Panc1 (cell line): ENCODE measurements at regions not wholly inside any gene's neighbourhood (a gene's known extent, or its start where the extent isn't known, plus 50 kb on each side); places are given as distances from the start of the nearest gene placed in this dataset.

ENCODE experiments used
- ATAC-seq: fragments of 200-7000 bp; cut with Tn5 transposase; 2 replicates; pipeline ENCODE4 v1.9.1; 2020; ENCODE audit warnings: mild to moderate bottlenecking, moderate library complexity
- BruUV-seq: library from RNA; stranded (reverse); fragments of 400-500 nt; replicated peaks from 2 replicates; lab custom pipeline; 2021; lab: Mats Ljungman, UMichigan
- CTCF ChIA-PET: fragments of 300-600 bp; sonication (Branson Sonifier 250); formaldehyde crosslinking; loops from one replicate; lab custom pipeline; 2022; ENCODE audit warnings: antibody characterized with exemption; lab: Charles Lee
- POLR2A ChIA-PET: fragments of 300-600 bp; sonication (Branson Sonifier 250); formaldehyde crosslinking; loops from one replicate; lab custom pipeline; 2022; ENCODE audit warnings: antibody characterized with exemption; lab: Charles Lee
- DNase-seq: peaks from one replicate; pipeline ENCODE4 v3.0.0-alpha.2; 2010; ENCODE audit warnings: low read depth, low spot score
- H3K27ac ChIP-seq: 2 replicates; pipeline ENCODE4 v1.5.1; 2011; ENCODE audit warnings: mild to moderate bottlenecking, low read length, inconsistent platforms
- H3K27me3 ChIP-seq: fragments of 200-500 bp; sonication (Bioruptor generic); 2 replicates; pipeline ENCODE4 v1.6.0; 2014; ENCODE audit warnings: low read length, inconsistent platforms; ENCODE audit not compliant: control insufficient read depth, insufficient read depth
- H3K36me3 ChIP-seq: fragments of 200-500 bp; sonication (Bioruptor generic); 2 replicates; pipeline ENCODE4 v1.5.1; 2014; ENCODE audit warnings: inconsistent platforms, mild to moderate bottlenecking, low read length, moderate library complexity; ENCODE audit not compliant: control insufficient read depth, insufficient read depth
- H3K4me1 ChIP-seq: 2 replicates; pipeline ENCODE4 v1.5.1; 2011; ENCODE audit warnings: inconsistent platforms, mild to moderate bottlenecking, low read length, moderate library complexity; ENCODE audit not compliant: control insufficient read depth, insufficient read depth
- H3K4me3 ChIP-seq, 2 experiments: 2 replicates each; pipeline ENCODE4 v1.5.1; 2011 to 2012; ENCODE audit warnings: low read depth in 2 of 2, low read length in 2 of 2, mild to moderate bottlenecking in 2 of 2, inconsistent platforms in 1 of 2, moderate library complexity in 1 of 2
- H3K9me3 ChIP-seq: fragments of 200-500 bp; sonication (Bioruptor generic); 2 replicates; pipeline ENCODE4 v1.5.1; 2014; ENCODE audit warnings: low read depth, mild to moderate bottlenecking, inconsistent platforms, low read length, moderate library complexity; ENCODE audit not compliant: control insufficient read depth, insufficient read depth
- POLR2AphosphoS5 ChIP-seq: IDR thresholded peaks from 2 replicates; pipeline ENCODE4 v1.6.1; 2012; ENCODE audit warnings: mild to moderate bottlenecking, low read depth, low read length, moderate library complexity
- SIN3A ChIP-seq: IDR thresholded peaks from 2 replicates; pipeline ENCODE4 v1.6.1; 2012; ENCODE audit warnings: low read depth, mild to moderate bottlenecking, low read length, moderate library complexity, borderline replicate concordance; ENCODE audit not compliant: insufficient read depth
- TCF7L2 ChIP-seq: IDR thresholded peaks from 2 replicates; pipeline ENCODE4 v1.6.1; 2011; ENCODE audit warnings: mild to moderate bottlenecking, low read depth, low read length, inconsistent platforms
- in situ Hi-C: cut with HindIII; loops from 2 replicates; pipeline ENCODE4 v1.10.0; 2016; ENCODE audit warnings: low sequenced_read_pairs, low pct_unique_long_range_greater_than_20kb
- intact Hi-C: fragments of 100-400 bp; cut with micrococcal nuclease; formaldehyde crosslinking; loops from one replicate; pipeline ENCODE4 v1.10.0; 2022; ENCODE audit not compliant: unreplicated experiment
- TF ChIP-seq, protein P1 (sequence below): fragments of 450-650 bp; IDR thresholded peaks from 2 replicates; pipeline ENCODE4 v1.5.1; 2017; ENCODE audit warnings: mild to moderate bottlenecking
- TF ChIP-seq, protein P2 (sequence below), 2 experiments: IDR thresholded peaks; 2 replicates each; pipeline ENCODE4 v1.6.1; 2011 to 2012; ENCODE audit warnings: low read depth in 2 of 2, control low read depth in 1 of 2, low read length in 1 of 2, mild to moderate bottlenecking in 1 of 2, moderate library complexity in 1 of 2; ENCODE audit not compliant: insufficient read depth in 1 of 2

DNA sequence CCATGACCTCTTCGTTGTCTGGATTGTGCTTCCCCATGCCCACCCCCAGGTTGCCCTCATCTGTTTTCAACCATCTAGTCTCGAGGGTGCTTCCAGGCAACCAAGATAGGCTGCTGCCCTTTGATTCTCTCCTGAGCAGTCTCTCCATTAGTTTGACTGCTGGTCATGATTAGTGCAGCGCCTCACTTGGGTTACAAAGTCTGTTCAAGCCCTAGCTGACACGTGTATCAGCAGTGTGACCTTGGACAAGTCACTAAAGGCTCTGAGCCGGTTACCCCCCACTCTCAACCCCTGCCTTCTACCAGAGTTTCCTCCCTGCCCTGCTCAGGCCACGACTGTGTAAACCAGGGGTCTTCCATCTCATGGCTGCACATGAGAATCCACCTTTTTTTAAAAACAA, 185.3 kb upstream of the PWP1 start:
- Histone ChIP-seq H3K4me3 (no peak overlapping the region), H3K4me1 (no peaks in the 10 kb centered on the region), H3K9me3 (no peaks in the 10 kb centered on the region), H3K27ac (no peak overlapping the region), H3K36me3 (no peaks in the 10 kb centered on the region), H3K27me3 (no peaks in the 10 kb centered on the region)
- intact Hi-C loops = no loop called here
- DNase-seq (no peak), ATAC-seq (no peak)
- BruUV-seq = no TSS peak
- ChIA-PET POLR2A (no interaction called here), CTCF (no interaction called here)
- in situ Hi-C loops = no loop called here
- no peak for TF ChIP-seq TCF7L2
- TF ChIP-seq, protein P1, sequence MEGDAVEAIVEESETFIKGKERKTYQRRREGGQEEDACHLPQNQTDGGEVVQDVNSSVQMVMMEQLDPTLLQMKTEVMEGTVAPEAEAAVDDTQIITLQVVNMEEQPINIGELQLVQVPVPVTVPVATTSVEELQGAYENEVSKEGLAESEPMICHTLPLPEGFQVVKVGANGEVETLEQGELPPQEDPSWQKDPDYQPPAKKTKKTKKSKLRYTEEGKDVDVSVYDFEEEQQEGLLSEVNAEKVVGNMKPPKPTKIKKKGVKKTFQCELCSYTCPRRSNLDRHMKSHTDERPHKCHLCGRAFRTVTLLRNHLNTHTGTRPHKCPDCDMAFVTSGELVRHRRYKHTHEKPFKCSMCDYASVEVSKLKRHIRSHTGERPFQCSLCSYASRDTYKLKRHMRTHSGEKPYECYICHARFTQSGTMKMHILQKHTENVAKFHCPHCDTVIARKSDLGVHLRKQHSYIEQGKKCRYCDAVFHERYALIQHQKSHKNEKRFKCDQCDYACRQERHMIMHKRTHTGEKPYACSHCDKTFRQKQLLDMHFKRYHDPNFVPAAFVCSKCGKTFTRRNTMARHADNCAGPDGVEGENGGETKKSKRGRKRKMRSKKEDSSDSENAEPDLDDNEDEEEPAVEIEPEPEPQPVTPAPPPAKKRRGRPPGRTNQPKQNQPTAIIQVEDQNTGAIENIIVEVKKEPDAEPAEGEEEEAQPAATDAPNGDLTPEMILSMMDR = no peak

DNA sequence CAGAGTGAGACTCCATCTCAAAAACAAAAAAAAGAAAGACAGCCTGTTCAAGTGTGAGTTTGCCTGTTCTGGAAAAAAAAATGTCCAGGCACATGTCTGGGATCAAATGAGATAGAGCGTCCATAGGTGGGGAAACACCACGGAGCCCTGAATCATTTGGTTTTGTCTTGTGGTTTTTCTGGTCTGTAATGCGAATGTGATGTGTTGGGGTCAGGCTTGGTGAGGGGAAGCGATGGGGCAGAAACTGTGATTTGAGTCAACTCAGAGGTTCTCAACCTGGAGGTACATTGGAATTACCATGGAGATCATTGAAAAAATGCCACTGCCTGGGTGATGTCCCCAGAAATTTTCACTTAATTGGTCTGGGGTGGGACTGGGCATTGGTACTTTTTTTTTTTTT, 183.9 kb upstream of the PWP1 start:
- in situ Hi-C loops (no loop called here), intact Hi-C loops (no loop called here)
- Histone ChIP-seq H3K27me3 (no peaks in the 10 kb centered on the region), H3K27ac (no peak overlapping the region), H3K9me3 (no peaks in the 10 kb centered on the region), H3K4me1 (no peaks in the 10 kb centered on the region), H3K4me3 (no peak overlapping the region), H3K36me3 (no peaks in the 10 kb centered on the region)
- TF ChIP-seq, protein P2, sequence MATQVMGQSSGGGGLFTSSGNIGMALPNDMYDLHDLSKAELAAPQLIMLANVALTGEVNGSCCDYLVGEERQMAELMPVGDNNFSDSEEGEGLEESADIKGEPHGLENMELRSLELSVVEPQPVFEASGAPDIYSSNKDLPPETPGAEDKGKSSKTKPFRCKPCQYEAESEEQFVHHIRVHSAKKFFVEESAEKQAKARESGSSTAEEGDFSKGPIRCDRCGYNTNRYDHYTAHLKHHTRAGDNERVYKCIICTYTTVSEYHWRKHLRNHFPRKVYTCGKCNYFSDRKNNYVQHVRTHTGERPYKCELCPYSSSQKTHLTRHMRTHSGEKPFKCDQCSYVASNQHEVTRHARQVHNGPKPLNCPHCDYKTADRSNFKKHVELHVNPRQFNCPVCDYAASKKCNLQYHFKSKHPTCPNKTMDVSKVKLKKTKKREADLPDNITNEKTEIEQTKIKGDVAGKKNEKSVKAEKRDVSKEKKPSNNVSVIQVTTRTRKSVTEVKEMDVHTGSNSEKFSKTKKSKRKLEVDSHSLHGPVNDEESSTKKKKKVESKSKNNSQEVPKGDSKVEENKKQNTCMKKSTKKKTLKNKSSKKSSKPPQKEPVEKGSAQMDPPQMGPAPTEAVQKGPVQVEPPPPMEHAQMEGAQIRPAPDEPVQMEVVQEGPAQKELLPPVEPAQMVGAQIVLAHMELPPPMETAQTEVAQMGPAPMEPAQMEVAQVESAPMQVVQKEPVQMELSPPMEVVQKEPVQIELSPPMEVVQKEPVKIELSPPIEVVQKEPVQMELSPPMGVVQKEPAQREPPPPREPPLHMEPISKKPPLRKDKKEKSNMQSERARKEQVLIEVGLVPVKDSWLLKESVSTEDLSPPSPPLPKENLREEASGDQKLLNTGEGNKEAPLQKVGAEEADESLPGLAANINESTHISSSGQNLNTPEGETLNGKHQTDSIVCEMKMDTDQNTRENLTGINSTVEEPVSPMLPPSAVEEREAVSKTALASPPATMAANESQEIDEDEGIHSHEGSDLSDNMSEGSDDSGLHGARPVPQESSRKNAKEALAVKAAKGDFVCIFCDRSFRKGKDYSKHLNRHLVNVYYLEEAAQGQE (IDR thresholded peaks at IDR 0.05; ENCODE audit: insufficient read depth in 1 of 2, low read depth in 2 of 2, low read length in 1 of 2) = no peak
- TF ChIP-seq, protein P1 = no peak
- TF ChIP-seq POLR2AphosphoS5 (no peak), TCF7L2 (no peak), SIN3A (no peak)
- ChIA-PET POLR2A (no interaction called here), CTCF (no interaction called here)
- BruUV-seq = no TSS peak
- no peak for DNase-seq
- ATAC-seq = no peak
